GM21367 (cell line): ENCODE measurements at regions not wholly inside any gene's neighbourhood (a gene's known extent, or its start where the extent isn't known, plus 50 kb on each side); places are given as distances from the start of the nearest gene placed in this dataset.
A peak's percentile ranks its signal among the peaks of the same experiment; 100 is the strongest.
"Not testable (repeated sequence)": the region's sequence is repeated elsewhere in the genome, so short reads cannot be mapped to it uniquely, and the experiment has no call there.

Source experiments
- ATAC-seq: cut with Tn5 transposase; IDR thresholded peaks from one replicate; pipeline ENCODE4 v1.9.1; 2021; ENCODE audit not compliant: unreplicated experiment

DNA sequence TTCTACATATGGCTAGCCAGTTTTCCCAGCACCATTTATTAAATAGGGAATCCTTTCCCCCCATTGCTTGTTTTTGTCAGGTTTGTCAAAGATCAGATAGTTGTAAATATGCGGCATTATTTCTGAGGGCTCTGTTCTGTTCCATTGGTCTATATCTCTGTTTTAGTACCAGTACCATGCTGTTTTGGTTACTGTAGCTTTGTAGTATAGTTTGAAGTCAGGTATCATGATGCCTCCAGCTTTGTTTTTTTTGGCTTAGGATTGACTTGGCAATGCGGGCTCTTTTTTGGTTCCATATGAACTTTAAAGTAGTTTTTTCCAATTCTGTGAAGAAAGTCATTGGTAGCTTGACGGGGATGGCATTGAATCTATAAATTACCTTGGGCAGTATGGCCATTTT is 60.0 kb upstream of the GPC3 start:
- not testable (repeated sequence) for ATAC-seq

DNA sequence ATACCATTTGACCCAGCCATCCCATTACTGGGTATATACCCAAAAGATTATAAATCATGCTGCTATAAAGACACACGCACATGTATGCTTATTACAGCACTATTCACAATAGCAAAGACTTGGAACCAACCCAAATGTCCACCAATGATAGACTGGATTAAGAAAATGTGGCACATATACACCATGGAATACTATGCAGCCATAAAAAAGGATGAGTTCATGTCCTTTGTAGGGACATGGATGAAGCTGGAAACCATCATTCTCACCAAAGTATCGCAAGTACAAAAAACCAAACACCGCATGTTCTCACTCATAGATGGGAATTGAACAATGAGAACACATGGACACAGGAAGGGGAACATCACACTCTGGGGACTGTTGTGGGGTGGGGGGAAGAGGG is 81.7 kb upstream of the GPC3 start:
- not testable (repeated sequence) for ATAC-seq

- ATAC-seq: not testable (repeated sequence)
Measured at GRCh38 chrX:134071899-134072298, 86.5 kb upstream of the GPC3 start.

- ATAC-seq: no peak
Measured at GRCh38 chrX:134073341-134073740, 87.9 kb upstream of the GPC3 start.

GRCh38 chrX:134074151-134074550 is 88.8 kb upstream of the GPC3 start:
- ATAC-seq: no peak

DNA sequence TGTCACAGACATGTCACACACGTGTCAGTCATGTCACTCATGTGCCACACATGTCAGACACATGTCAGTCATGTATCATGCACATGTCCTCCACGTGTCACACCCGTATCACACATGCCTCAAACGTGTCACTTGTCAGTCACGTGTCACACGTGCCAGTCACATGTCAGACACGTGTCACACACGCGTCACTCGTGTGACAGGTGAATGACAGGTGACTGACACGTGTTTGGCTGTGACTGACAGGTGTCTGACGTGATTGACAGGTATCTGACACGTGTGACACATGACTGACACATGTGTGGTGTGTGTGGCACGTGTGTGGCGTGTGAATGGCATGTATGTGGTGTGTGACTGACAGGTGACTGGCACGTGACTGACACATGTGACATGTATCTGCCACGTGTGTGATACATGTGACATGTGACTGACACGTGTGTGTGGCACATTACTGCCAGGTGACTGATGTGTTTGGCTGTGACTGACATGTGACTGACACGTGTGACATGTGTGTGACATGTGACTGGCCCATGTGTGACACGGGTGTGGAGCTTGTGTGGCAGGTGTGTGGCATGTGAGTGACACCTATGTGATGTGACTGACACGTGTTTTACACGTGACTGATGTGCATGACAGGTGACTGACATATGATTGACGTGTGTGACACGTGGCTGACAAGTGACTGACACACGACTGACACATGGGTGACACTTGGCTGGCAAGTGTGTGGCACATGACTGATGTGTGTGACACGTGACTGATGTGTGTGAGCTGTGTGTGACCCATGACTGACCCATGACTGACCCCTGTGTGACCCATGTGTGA is 90.7 kb upstream of the GPC3 start:
- ATAC-seq: no peak

GRCh38 chrX:134095366-134095765 is 110.0 kb upstream of the GPC3 start:
- no peak for ATAC-seq

DNA sequence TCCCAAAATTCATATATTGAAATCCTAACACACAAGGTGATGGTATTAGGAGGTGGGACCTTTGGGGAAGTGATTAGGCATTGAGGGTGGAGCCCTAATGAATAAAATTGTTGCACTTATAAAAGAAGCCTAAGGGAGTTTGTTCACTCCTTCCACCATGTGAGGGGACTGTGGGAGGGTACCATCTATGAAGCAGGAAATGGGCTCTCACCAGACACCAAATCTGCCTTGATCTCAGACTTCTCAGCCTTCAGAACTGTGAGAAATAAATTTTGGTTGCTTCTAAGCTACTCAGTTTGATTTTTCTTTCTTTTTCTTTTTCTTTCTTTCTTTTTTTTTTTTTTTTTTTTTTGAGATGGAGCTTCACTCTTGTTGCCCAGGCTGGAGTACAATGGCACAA is 116.2 kb upstream of the GPC3 start:
- no peak for ATAC-seq

DNA sequence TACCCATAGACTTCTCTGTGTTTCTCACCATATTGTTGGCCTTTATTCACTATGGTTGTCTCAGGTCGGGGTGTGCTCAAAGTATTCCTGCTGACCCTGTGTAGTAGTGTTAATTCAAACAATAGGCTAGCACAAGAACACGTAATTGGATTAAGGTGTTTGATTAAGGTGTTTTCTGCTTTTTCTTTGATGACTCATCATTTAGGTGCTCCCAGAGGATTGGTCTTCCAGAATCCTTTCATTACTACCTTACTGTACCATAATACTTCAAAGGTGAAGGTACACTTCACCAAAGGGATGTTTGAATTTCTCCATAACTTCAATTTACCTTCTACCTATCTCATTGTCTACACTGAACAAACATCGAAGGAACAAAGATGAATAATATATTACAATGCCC is 121.7 kb upstream of the CCDC160 start:
- no peak for ATAC-seq

GRCh38 chrX:134137341-134137740 is 99.6 kb upstream of the CCDC160 start:
- ATAC-seq: no peak

- no peak for ATAC-seq
Measured at GRCh38 chrX:134139090-134139489, 97.9 kb upstream of the CCDC160 start.

- no peak for ATAC-seq
Measured at GRCh38 chrX:134144231-134144630, 92.8 kb upstream of the CCDC160 start.

DNA sequence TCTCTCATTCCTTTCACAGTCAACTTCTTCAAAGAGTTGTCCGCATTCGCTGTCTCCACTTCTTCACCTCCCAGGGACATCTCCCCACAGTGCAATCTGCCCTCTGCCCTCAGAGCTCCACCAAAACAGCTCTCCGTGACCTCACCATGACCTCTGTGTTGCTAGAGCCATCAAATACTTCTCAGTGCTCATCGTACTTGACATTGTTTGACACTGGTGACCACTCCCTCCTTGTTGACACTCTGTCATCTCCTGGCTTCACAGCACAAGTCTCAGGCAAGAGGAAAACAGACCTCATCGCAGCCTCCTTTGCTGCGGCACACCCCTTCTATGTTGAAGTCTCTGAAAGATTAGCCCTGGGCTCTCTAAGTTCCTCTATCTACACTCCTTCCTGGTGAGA is 90.5 kb upstream of the CCDC160 start:
- ATAC-seq: no peak

GRCh38 chrX:134148172-134148692 is 88.8 kb upstream of the CCDC160 start:
- no peak for ATAC-seq

DNA sequence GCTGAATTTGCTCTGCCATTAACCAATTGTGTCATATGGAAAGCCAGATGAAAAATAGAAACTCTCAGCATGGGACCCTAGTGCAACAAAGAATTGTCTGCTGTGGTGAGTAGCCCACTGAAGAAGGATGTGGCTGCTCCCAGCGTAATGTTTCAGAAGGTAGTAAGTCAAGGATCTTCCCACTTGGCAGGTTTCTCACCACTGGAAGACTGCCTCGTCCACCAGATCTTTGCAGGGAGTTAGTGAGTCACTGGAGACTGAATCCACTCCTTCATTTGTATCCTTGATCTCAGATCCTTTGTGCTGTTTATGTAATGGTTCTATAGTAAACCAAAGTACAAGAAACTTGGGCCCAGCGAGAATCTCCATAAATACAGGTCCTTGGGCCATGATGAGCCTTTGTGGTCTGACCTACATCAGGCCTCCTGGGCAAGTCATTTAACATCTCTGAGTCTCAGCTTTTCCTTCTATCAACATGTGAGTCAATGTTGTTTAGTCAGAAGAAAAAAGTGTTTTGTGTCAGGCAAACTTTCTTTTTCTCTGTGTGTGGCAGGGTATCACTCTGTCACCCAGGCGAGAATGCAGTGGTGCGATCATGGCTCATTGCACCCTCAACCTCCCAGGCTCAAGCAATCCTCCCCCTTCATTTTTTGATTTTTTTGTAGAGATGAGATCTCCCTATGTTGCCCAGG is 78.0 kb upstream of the CCDC160 start:
- no peak for ATAC-seq

- peak; percentile 93 for ATAC-seq
Measured at GRCh38 chrX:134161162-134161561, 75.8 kb upstream of the CCDC160 start.

GRCh38 chrX:134162032-134162431 is 75.0 kb upstream of the CCDC160 start:
- ATAC-seq: no peak

GRCh38 chrX:134163836-134164235 is 73.1 kb upstream of the CCDC160 start:
- ATAC-seq: no peak

DNA sequence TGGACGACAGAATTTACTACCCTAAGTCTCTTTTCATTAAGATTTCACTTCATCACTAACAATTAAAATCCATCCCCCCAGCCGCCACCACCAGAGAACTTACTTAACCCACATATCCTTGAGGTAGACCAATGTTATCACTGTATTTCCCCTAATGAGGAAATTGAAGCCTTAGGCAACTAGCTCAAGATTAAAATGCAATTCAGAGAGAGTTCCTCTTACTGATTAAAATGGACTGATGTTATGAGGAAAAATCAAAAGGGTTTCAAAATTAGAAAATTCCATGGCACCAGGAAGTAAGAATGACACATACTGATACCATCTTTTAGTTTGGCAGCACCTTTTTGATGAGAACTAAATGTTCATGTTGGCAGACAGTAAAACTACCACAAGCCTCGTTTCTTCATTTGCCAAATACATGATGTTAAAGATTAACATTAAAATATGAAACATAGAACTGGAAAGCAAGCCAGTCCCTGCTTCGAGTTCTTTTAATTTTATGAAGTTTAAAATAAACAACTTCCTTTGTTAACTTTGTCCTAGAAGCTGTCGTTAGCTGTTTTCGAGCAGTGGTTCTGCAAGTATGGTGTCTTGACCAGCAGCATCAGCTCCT is 69.3 kb upstream of the CCDC160 start:
- no peak for ATAC-seq

GRCh38 chrX:134171661-134172587 is 65.1 kb upstream of the CCDC160 start:
- peak; percentile 44 for ATAC-seq
